ENCODE measurements at regions not wholly inside any gene's neighbourhood (a gene's known extent, or its start where the extent isn't known, plus 50 kb on each side); places are given as distances from the start of the nearest gene placed in this dataset.

- TF ChIP-seq MAX (IDR thresholded peaks at IDR 0.05), result no peak
- TF ChIP-seq SRF (IDR thresholded peaks at IDR 0.05; ENCODE audit: low read depth), result no peak
- TF ChIP-seq, protein P1, sequence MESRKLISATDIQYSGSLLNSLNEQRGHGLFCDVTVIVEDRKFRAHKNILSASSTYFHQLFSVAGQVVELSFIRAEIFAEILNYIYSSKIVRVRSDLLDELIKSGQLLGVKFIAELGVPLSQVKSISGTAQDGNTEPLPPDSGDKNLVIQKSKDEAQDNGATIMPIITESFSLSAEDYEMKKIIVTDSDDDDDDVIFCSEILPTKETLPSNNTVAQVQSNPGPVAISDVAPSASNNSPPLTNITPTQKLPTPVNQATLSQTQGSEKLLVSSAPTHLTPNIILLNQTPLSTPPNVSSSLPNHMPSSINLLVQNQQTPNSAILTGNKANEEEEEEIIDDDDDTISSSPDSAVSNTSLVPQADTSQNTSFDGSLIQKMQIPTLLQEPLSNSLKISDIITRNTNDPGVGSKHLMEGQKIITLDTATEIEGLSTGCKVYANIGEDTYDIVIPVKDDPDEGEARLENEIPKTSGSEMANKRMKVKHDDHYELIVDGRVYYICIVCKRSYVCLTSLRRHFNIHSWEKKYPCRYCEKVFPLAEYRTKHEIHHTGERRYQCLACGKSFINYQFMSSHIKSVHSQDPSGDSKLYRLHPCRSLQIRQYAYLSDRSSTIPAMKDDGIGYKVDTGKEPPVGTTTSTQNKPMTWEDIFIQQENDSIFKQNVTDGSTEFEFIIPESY (IDR thresholded peaks at IDR 0.05; ENCODE audit: extremely low read depth, insufficient replicate concordance, low read length), result no peak
- TF ChIP-seq SP1 (IDR thresholded peaks at IDR 0.05; ENCODE audit: low read depth), result no peak
- TF ChIP-seq, protein P2, sequence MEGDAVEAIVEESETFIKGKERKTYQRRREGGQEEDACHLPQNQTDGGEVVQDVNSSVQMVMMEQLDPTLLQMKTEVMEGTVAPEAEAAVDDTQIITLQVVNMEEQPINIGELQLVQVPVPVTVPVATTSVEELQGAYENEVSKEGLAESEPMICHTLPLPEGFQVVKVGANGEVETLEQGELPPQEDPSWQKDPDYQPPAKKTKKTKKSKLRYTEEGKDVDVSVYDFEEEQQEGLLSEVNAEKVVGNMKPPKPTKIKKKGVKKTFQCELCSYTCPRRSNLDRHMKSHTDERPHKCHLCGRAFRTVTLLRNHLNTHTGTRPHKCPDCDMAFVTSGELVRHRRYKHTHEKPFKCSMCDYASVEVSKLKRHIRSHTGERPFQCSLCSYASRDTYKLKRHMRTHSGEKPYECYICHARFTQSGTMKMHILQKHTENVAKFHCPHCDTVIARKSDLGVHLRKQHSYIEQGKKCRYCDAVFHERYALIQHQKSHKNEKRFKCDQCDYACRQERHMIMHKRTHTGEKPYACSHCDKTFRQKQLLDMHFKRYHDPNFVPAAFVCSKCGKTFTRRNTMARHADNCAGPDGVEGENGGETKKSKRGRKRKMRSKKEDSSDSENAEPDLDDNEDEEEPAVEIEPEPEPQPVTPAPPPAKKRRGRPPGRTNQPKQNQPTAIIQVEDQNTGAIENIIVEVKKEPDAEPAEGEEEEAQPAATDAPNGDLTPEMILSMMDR (IDR thresholded peaks at IDR 0.05 in 2 of 3, conservative IDR thresholded peaks at IDR 0.05 in 1 of 3; ENCODE audit: borderline replicate concordance in 1 of 3, insufficient read depth in 1 of 3, low read depth in 2 of 3, low read length in 2 of 3), result no peak
- no peak for TF ChIP-seq EZH2phosphoT487 (IDR thresholded peaks at IDR 0.05; ENCODE audit: borderline replicate concordance)
- TF ChIP-seq POLR2A (IDR thresholded peaks at IDR 0.05; ENCODE audit: borderline replicate concordance, extremely low read depth, insufficient read depth, insufficient read length), result no peak
- TF ChIP-seq, protein P3, sequence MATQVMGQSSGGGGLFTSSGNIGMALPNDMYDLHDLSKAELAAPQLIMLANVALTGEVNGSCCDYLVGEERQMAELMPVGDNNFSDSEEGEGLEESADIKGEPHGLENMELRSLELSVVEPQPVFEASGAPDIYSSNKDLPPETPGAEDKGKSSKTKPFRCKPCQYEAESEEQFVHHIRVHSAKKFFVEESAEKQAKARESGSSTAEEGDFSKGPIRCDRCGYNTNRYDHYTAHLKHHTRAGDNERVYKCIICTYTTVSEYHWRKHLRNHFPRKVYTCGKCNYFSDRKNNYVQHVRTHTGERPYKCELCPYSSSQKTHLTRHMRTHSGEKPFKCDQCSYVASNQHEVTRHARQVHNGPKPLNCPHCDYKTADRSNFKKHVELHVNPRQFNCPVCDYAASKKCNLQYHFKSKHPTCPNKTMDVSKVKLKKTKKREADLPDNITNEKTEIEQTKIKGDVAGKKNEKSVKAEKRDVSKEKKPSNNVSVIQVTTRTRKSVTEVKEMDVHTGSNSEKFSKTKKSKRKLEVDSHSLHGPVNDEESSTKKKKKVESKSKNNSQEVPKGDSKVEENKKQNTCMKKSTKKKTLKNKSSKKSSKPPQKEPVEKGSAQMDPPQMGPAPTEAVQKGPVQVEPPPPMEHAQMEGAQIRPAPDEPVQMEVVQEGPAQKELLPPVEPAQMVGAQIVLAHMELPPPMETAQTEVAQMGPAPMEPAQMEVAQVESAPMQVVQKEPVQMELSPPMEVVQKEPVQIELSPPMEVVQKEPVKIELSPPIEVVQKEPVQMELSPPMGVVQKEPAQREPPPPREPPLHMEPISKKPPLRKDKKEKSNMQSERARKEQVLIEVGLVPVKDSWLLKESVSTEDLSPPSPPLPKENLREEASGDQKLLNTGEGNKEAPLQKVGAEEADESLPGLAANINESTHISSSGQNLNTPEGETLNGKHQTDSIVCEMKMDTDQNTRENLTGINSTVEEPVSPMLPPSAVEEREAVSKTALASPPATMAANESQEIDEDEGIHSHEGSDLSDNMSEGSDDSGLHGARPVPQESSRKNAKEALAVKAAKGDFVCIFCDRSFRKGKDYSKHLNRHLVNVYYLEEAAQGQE (IDR thresholded peaks at IDR 0.05; ENCODE audit: low read depth), result no peak
These were observed 461.7 kb downstream of the PCDH18 start for GRCh38 chr4:137070614-137071013.

Measured in HCT116 (cell line).